HG02981 (cell line): ENCODE measurements at regions not wholly inside any gene's neighbourhood (a gene's known extent, or its start where the extent isn't known, plus 50 kb on each side); places are given as distances from the start of the nearest gene placed in this dataset.

Experiments used
- ATAC-seq: cut with Tn5 transposase; IDR thresholded peaks from one replicate; pipeline ENCODE4 v1.9.1; 2021; ENCODE audit warnings: mild to moderate bottlenecking, moderate library complexity; ENCODE audit not compliant: unreplicated experiment

GRCh38 chr14:56918849-56919574, 108.7 kb upstream of the OTX2 start:
- ATAC-seq: no peak

- ATAC-seq: no peak
Measured at GRCh38 chr14:56905282-56905681, 95.0 kb upstream of the OTX2 start.

GRCh38 chr14:56903304-56903969, 93.2 kb upstream of the OTX2 start:
- ATAC-seq: no peak

- ATAC-seq: no peak
Measured at GRCh38 chr14:56902385-56902784, 92.1 kb upstream of the OTX2 start.

- no peak for ATAC-seq
Measured at GRCh38 chr14:56900726-56901125, 90.4 kb upstream of the OTX2 start.

- no peak for ATAC-seq
Measured at GRCh38 chr14:56899829-56900228, 89.5 kb upstream of the OTX2 start.

- no peak for ATAC-seq
Measured at GRCh38 chr14:56896922-56897321, 86.6 kb upstream of the OTX2 start.

- no peak for ATAC-seq
Measured at GRCh38 chr14:56896231-56896630, 86.0 kb upstream of the OTX2 start.

GRCh38 chr14:56895154-56895553, 84.9 kb upstream of the OTX2 start:
- ATAC-seq: no peak

GRCh38 chr14:56894591-56894991, 84.3 kb upstream of the OTX2 start:
- ATAC-seq: no peak

- ATAC-seq: no peak
Measured at GRCh38 chr14:56892959-56893358, 82.7 kb upstream of the OTX2 start.

GRCh38 chr14:56891226-56891625, 80.9 kb upstream of the OTX2 start:
- no peak for ATAC-seq

GRCh38 chr14:56889705-56890104, 79.4 kb upstream of the OTX2 start:
- no peak for ATAC-seq

- no peak for ATAC-seq
Measured at GRCh38 chr14:56888274-56888673, 78.0 kb upstream of the OTX2 start.

- ATAC-seq: no peak
Measured at GRCh38 chr14:56887216-56887615, 76.9 kb upstream of the OTX2 start.

GRCh38 chr14:56886471-56887062, 76.3 kb upstream of the OTX2 start:
- ATAC-seq: no peak

GRCh38 chr14:56885825-56886224, 75.5 kb upstream of the OTX2 start:
- no peak for ATAC-seq

- no peak for ATAC-seq
Measured at GRCh38 chr14:56884617-56885016, 74.3 kb upstream of the OTX2 start.

GRCh38 chr14:56881181-56881580, 70.9 kb upstream of the OTX2 start:
- ATAC-seq: no peak

GRCh38 chr14:56878766-56879165, 68.5 kb upstream of the OTX2 start:
- ATAC-seq: no peak

- no peak for ATAC-seq
Measured at GRCh38 chr14:56875104-56875675, 64.9 kb upstream of the OTX2 start.

- no peak for ATAC-seq
Measured at GRCh38 chr14:56874375-56874774, 64.1 kb upstream of the OTX2 start.
